SU-DHL-6 (cell line): ENCODE measurements at regions not wholly inside any gene's neighbourhood (a gene's known extent, or its start where the extent isn't known, plus 50 kb on each side); places are given as distances from the start of the nearest gene placed in this dataset.

ENCODE experiments used
- H2AFZ ChIP-seq: fragments of 200-600 bp; sonication (generic); 2 replicates; pipeline ENCODE4 v1.6.1; 2014; ENCODE audit warnings: low read depth, mild to moderate bottlenecking, moderate library complexity, mixed read lengths, antibody characterized with exemption, low read length; ENCODE audit not compliant: severe bottlenecking
- H3F3A ChIP-seq: fragments of 200-600 bp; shearing (Covaris generic); 2 replicates; pipeline ENCODE4 v1.6.0; 2016; ENCODE audit warnings: antibody characterized with exemption, mild to moderate bottlenecking; ENCODE audit not compliant: insufficient read depth
- H3K27ac ChIP-seq: fragments of 200-600 bp; sonication (generic); 2 replicates; pipeline ENCODE4 v1.5.1; 2016; ENCODE audit warnings: low read depth, mild to moderate bottlenecking, low read length, moderate library complexity, mixed read lengths
- H3K27me3 ChIP-seq: fragments of 200-600 bp; sonication (generic), shearing (Covaris generic); 2 replicates; pipeline ENCODE4 v1.6.0; 2014; ENCODE audit warnings: mild to moderate bottlenecking, low read length
- H3K36me3 ChIP-seq: fragments of 200-600 bp; sonication (generic); 2 replicates; pipeline ENCODE4 v1.6.1; 2014; ENCODE audit warnings: mild to moderate bottlenecking, low read length, mixed read lengths
- H3K4me2 ChIP-seq: fragments of 300-600, 200-600 bp; shearing (Covaris generic), sonication (generic); 2 replicates; pipeline ENCODE4 v1.6.0; 2014; ENCODE audit warnings: low read length, low read depth, mild to moderate bottlenecking; ENCODE audit not compliant: poor library complexity, severe bottlenecking
- H3K4me3 ChIP-seq: fragments of 200-600 bp; sonication (generic); 2 replicates; pipeline ENCODE4 v1.5.1; 2014; ENCODE audit warnings: antibody characterized with exemption, low read length, mild to moderate bottlenecking, mixed read lengths; ENCODE audit not compliant: insufficient read depth, poor library complexity, severe bottlenecking
- H3K79me2 ChIP-seq: fragments of 200-600 bp; sonication (generic); 2 replicates; pipeline ENCODE4 v1.6.1; 2014; ENCODE audit warnings: mild to moderate bottlenecking, low read length, moderate library complexity; ENCODE audit not compliant: insufficient read depth
- H3K9ac ChIP-seq: fragments of 200-600 bp; sonication (generic); 2 replicates; pipeline ENCODE4 v1.7.0; 2014; ENCODE audit warnings: mild to moderate bottlenecking, low read length
- H3K9me2 ChIP-seq: fragments of 200-600 bp; sonication (generic); replicated peaks from 2 replicates; pipeline ENCODE4 v1.6.1; 2014; ENCODE audit warnings: low read length; ENCODE audit not compliant: insufficient read depth
- H3K9me3 ChIP-seq: fragments of 200-600 bp; sonication (generic); 2 replicates; pipeline ENCODE4 v1.6.1; 2014; ENCODE audit warnings: low read length, mixed read lengths; ENCODE audit not compliant: insufficient read depth
- H4K20me1 ChIP-seq: fragments of 200-600 bp; sonication (generic); 2 replicates; pipeline ENCODE4 v1.6.1; 2014; ENCODE audit warnings: low read depth, mild to moderate bottlenecking, antibody characterized with exemption, low read length, moderate library complexity, mixed read lengths
- EZH2phosphoT487 ChIP-seq: fragments of 200-600 bp; sonication (generic), shearing (Covaris generic); conservative IDR thresholded peaks from 2 replicates; pipeline ENCODE4 v1.6.1; 2018; ENCODE audit warnings: mild to moderate bottlenecking, antibody characterized with exemption, low read length, moderate library complexity, mixed read lengths
- TF ChIP-seq, protein P1 (sequence below): fragments of 200-600 bp; sonication (generic); IDR thresholded peaks from one replicate; pipeline ENCODE4 v1.5.1; 2017; ENCODE audit warnings: antibody characterized with exemption, mild to moderate bottlenecking, low read length, moderate library complexity; ENCODE audit not compliant: insufficient read depth, poor library complexity, severe bottlenecking

- H3K36me3 ChIP-seq = no peaks in the 10 kb centered on the region
- H4K20me1 ChIP-seq = no peaks in the 10 kb centered on the region
- no peaks in the 10 kb centered on the region for H3F3A ChIP-seq
- no peak overlapping the region for H3K27ac ChIP-seq
- no peak for TF ChIP-seq EZH2phosphoT487
- TF ChIP-seq, protein P1, sequence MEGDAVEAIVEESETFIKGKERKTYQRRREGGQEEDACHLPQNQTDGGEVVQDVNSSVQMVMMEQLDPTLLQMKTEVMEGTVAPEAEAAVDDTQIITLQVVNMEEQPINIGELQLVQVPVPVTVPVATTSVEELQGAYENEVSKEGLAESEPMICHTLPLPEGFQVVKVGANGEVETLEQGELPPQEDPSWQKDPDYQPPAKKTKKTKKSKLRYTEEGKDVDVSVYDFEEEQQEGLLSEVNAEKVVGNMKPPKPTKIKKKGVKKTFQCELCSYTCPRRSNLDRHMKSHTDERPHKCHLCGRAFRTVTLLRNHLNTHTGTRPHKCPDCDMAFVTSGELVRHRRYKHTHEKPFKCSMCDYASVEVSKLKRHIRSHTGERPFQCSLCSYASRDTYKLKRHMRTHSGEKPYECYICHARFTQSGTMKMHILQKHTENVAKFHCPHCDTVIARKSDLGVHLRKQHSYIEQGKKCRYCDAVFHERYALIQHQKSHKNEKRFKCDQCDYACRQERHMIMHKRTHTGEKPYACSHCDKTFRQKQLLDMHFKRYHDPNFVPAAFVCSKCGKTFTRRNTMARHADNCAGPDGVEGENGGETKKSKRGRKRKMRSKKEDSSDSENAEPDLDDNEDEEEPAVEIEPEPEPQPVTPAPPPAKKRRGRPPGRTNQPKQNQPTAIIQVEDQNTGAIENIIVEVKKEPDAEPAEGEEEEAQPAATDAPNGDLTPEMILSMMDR = no peak
- no peak overlapping the region for H3K4me3 ChIP-seq
- H3K79me2 ChIP-seq = no peaks in the 10 kb centered on the region
- no peak overlapping the region for H2AFZ ChIP-seq
- no peak overlapping the region for H3K4me2 ChIP-seq
- peaks cover 15% of the 10 kb centered on the region; the same call in 1 of the 2 replicates for H3K9me3 ChIP-seq
- no peaks in the 10 kb centered on the region for H3K9me2 ChIP-seq
- no peak overlapping the region for H3K9ac ChIP-seq
- H3K27me3 ChIP-seq = no peaks in the 10 kb centered on the region
These were observed 93.2 kb upstream of the ZNF469 start for GRCh38 chr16:88289561-88289960.

GRCh38 chr16:88289968-88290401 is 92.8 kb upstream of the ZNF469 start:
- no peaks in the 10 kb centered on the region for H3K27me3 ChIP-seq
- H3K36me3 ChIP-seq = no peaks in the 10 kb centered on the region
- H3F3A ChIP-seq = no peaks in the 10 kb centered on the region
- H3K9me3 ChIP-seq = peaks cover 15% of the 10 kb centered on the region; the same call in 1 of the 2 replicates
- no peak overlapping the region for H3K27ac ChIP-seq
- H2AFZ ChIP-seq = no peak overlapping the region
- no peaks in the 10 kb centered on the region for H4K20me1 ChIP-seq
- no peaks in the 10 kb centered on the region for H3K79me2 ChIP-seq
- no peak overlapping the region for H3K9ac ChIP-seq
- no peak overlapping the region for H3K4me3 ChIP-seq
- H3K4me2 ChIP-seq = no peak overlapping the region
- no peak for TF ChIP-seq EZH2phosphoT487
- H3K9me2 ChIP-seq = no peaks in the 10 kb centered on the region

DNA sequence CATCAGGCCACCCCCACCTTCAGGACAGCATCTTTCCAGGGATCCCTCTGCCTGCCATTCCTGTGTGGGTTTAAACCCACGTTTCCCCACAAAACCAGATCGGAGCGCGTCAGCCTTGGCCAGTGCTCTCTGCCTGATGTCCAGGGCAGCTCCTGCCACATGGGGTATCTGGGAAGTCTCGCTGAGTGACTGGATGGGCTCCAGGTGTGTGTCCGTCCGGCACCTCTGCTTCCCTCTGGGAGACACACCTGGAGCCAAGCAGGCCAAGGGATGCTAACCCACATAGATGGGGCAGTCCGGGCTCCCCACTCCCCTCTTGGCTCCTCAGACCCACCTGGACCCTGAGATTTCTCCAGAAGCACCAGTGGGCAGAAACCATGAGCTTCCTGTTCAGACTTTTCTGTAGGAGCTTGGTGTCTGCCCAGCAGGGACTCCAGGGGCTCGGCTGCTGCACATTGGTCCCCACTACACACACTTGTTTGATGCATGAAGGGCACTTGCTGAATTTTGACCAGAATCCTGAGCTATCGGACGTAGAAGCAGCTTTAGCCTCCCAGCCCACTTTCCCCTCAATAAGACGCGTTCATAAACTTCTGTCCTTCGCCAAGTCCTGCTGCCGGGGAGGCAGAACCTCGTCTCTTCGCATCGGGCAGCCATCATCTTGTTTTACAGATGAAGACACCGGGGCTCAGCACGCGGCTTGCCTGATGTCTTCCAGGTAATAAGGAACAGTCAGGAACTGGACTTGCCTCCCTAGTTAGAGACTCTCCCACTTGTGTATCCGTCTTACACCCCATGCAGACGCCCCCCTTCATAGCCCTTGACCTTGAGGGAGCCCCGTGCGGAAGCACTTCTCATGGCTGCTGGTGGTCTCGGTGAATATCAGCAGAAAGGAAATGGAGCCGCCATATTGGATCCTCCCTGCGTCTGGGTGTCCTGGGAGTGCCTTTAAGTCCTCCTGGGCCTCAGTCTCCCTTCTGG is 91.6 kb upstream of the ZNF469 start:
- Histone ChIP-seq H2AFZ (no peak overlapping the region), H3F3A (no peaks in the 10 kb centered on the region), H3K9me2 (no peaks in the 10 kb centered on the region), H3K4me2 (no peak overlapping the region), H3K4me3 (no peak overlapping the region), H4K20me1 (no peaks in the 10 kb centered on the region), H3K27ac (no peak overlapping the region), H3K79me2 (no peaks in the 10 kb centered on the region), H3K9me3 (peaks cover 15% of the 10 kb centered on the region; the same call in 1 of the 2 replicates), H3K36me3 (no peaks in the 10 kb centered on the region), H3K27me3 (no peaks in the 10 kb centered on the region), H3K9ac (no peak overlapping the region)
- TF ChIP-seq, protein P1 = no peak
- no peak for TF ChIP-seq EZH2phosphoT487
